Liver (tissue), 8 donors: ENCODE measurements at regions not wholly inside any gene's neighbourhood (a gene's known extent, or its start where the extent isn't known, plus 50 kb on each side); places are given as distances from the start of the nearest gene placed in this dataset.
A peak's percentile ranks its signal among the peaks of the same experiment; 100 is the strongest.

Experiments used
- DNase-seq: peaks from one replicate; pipeline ENCODE4 v3.0.0-alpha.2; 2017; ENCODE audit warnings: low spot score
- H3K27ac ChIP-seq, 2 donors: one replicate each; pipeline ENCODE4 v1.7.0; 2013; ENCODE audit warnings: inconsistent platforms in 2 of 2, low read length in 2 of 2, control low read depth in 1 of 2, low read depth in 1 of 2, mild to moderate bottlenecking in 1 of 2
- H3K27me3 ChIP-seq, 4 donors: one replicate each; pipeline versions ENCODE4 v1.6.1 to v1.7.0; 2013; ENCODE audit warnings: low read length in 3 of 4, inconsistent platforms in 1 of 4, mild to moderate bottlenecking in 1 of 4, moderate library complexity in 1 of 4; ENCODE audit not compliant: control insufficient read depth in 4 of 4, insufficient read depth in 4 of 4
- H3K36me3 ChIP-seq, 4 donors: one replicate each; pipeline versions ENCODE4 v1.6.1 to v1.7.0; 2013; ENCODE audit warnings: low read length in 3 of 4, mild to moderate bottlenecking in 3 of 4, low read depth in 1 of 4, moderate library complexity in 1 of 4; ENCODE audit not compliant: control insufficient read depth in 4 of 4, insufficient read depth in 3 of 4
- H3K4me1 ChIP-seq, 4 donors: one replicate each; pipeline versions ENCODE4 v1.6.1 to v1.7.0; 2013; ENCODE audit warnings: low read length in 3 of 4, mild to moderate bottlenecking in 3 of 4, moderate library complexity in 1 of 4; ENCODE audit not compliant: control insufficient read depth in 4 of 4, insufficient read depth in 4 of 4
- H3K4me3 ChIP-seq, 3 donors: one replicate each; pipeline versions ENCODE4 v1.6.1 to v1.7.0; 2013; ENCODE audit warnings: low read length in 3 of 3, control low read depth in 1 of 3, low read depth in 1 of 3, mild to moderate bottlenecking in 1 of 3
- H3K9ac ChIP-seq, 2 donors: one replicate each; pipeline ENCODE4 v1.7.0; 2013; ENCODE audit warnings: low read length in 2 of 2, mild to moderate bottlenecking in 2 of 2, moderate library complexity in 2 of 2, control low read depth in 1 of 2, low read depth in 1 of 2
- H3K9me3 ChIP-seq, 4 donors: one replicate each; pipeline versions ENCODE4 v1.6.1 to v1.7.0; 2013; ENCODE audit warnings: low read length in 3 of 4; ENCODE audit not compliant: control insufficient read depth in 4 of 4
- ATF3 ChIP-seq: IDR thresholded peaks from 2 replicates; pipeline ENCODE4 v1.6.1; 2016; ENCODE audit warnings: antibody characterized with exemption
- EGR1 ChIP-seq, 2 donors: IDR thresholded peaks; 2 replicates each; pipeline ENCODE4 v1.6.1; 2016 to 2018; ENCODE audit warnings: antibody characterized with exemption in 2 of 2, low read depth in 2 of 2
- FOXA2 ChIP-seq: IDR thresholded peaks from 2 replicates; pipeline ENCODE4 v1.6.1; 2016; ENCODE audit warnings: antibody characterized with exemption
- GABPA ChIP-seq, 2 donors: IDR thresholded peaks in 1 of 2; conservative IDR thresholded peaks in 1 of 2; 2 replicates each; pipeline ENCODE4 v1.6.1; 2016; ENCODE audit warnings: antibody characterized with exemption in 2 of 2, mild to moderate bottlenecking in 1 of 2, moderate library complexity in 1 of 2
- HNF4A ChIP-seq, 2 donors: conservative IDR thresholded peaks; 2 replicates each; pipeline ENCODE4 v1.6.1; 2016; ENCODE audit warnings: antibody characterized with exemption in 2 of 2, mild to moderate bottlenecking in 2 of 2
- HNF4G ChIP-seq: IDR thresholded peaks from 2 replicates; pipeline ENCODE4 v1.6.1; 2016; ENCODE audit warnings: antibody characterized with exemption
- JUND ChIP-seq, 2 donors: IDR thresholded peaks; 2 replicates each; pipeline ENCODE4 v1.6.1; 2016; ENCODE audit warnings: antibody characterized with exemption in 2 of 2
- MAX ChIP-seq: IDR thresholded peaks from 2 replicates; pipeline ENCODE4 v1.6.1; 2016; ENCODE audit warnings: antibody characterized with exemption
- NR2F2 ChIP-seq: IDR thresholded peaks from 2 replicates; pipeline ENCODE4 v1.6.1; 2016; ENCODE audit warnings: antibody characterized with exemption
- RAD21 ChIP-seq, 2 donors: IDR thresholded peaks; 2 replicates each; pipeline ENCODE4 v1.6.1; 2016; ENCODE audit warnings: antibody characterized with exemption in 2 of 2, mild to moderate bottlenecking in 2 of 2
- RXRA ChIP-seq, 2 donors: IDR thresholded peaks; 2 replicates each; pipeline ENCODE4 v1.6.1; 2017 to 2018; ENCODE audit warnings: antibody characterized with exemption in 2 of 2, mild to moderate bottlenecking in 1 of 2
- TAF1 ChIP-seq: conservative IDR thresholded peaks from 2 replicates; pipeline ENCODE4 v1.6.1; 2016; ENCODE audit warnings: antibody characterized with exemption, mild to moderate bottlenecking
- YY1 ChIP-seq: IDR thresholded peaks from 2 replicates; pipeline ENCODE4 v1.6.1; 2016; ENCODE audit warnings: antibody characterized with exemption, mild to moderate bottlenecking
- WGBS: extraction: QIAGEN DNeasy Blood & Tissue Kit; methylation state at CpG from one replicate; pipeline ENCODE4 v1.1.7; 2013; 5-methylcytosine and 5-hydroxymethylcytosine counted together
- TF ChIP-seq, protein P1 (sequence below): IDR thresholded peaks from 2 replicates; pipeline ENCODE4 v1.6.1; 2016; ENCODE audit warnings: antibody characterized with exemption, mild to moderate bottlenecking
- TF ChIP-seq, protein P2 (sequence below): fragments of 150-350 bp; IDR thresholded peaks from 2 replicates; pipeline ENCODE4 v1.5.1; 2017; ENCODE audit warnings: improper control_type of control experiment, low read depth, low read length; ENCODE audit not compliant: missing input control
- donor health status: healthy.
- donor health status: healthy.
- donor health status: healthy.
- donor health status: healthy.
- donor health status: healthy.

DNA sequence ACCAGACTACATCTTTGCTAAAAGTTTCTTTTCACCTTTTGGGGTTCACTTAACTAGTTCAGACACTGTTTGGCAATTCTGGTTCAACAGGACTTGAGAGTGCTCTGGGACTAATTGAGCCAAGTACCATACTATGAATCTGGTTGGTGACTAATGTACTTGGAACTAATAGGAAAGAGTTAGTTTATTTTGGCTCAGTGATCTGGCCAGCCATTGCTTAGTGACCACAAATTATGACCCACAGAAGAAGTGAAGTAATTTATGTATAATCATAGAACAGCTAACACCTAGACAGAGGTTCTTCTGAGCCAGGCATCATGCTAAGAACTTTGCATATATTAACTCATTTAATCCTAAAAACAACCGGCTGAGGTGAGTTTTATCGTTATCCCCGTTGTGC lies 126.5 kb upstream of the JCAD start:
- peak overlapping the region; percentile 54 to 72 for H3K27ac ChIP-seq
- TF ChIP-seq MAX (no peak), TAF1 (no peak), HNF4G (no peak), NR2F2 (no peak), GABPA (IDR thresholded peaks at IDR 0.05 in 1 of 2, conservative IDR thresholded peaks at IDR 0.05 in 1 of 2) (no peak), EGR1 (IDR thresholded peaks at IDR 0.05; ENCODE audit: low read depth in 2 of 2) (no peak), ATF3 (no peak), HNF4A (conservative IDR thresholded peaks at IDR 0.05) (no peak), JUND (IDR thresholded peaks at IDR 0.05) (no peak), FOXA2 (no peak)
- TF ChIP-seq, protein P1, sequence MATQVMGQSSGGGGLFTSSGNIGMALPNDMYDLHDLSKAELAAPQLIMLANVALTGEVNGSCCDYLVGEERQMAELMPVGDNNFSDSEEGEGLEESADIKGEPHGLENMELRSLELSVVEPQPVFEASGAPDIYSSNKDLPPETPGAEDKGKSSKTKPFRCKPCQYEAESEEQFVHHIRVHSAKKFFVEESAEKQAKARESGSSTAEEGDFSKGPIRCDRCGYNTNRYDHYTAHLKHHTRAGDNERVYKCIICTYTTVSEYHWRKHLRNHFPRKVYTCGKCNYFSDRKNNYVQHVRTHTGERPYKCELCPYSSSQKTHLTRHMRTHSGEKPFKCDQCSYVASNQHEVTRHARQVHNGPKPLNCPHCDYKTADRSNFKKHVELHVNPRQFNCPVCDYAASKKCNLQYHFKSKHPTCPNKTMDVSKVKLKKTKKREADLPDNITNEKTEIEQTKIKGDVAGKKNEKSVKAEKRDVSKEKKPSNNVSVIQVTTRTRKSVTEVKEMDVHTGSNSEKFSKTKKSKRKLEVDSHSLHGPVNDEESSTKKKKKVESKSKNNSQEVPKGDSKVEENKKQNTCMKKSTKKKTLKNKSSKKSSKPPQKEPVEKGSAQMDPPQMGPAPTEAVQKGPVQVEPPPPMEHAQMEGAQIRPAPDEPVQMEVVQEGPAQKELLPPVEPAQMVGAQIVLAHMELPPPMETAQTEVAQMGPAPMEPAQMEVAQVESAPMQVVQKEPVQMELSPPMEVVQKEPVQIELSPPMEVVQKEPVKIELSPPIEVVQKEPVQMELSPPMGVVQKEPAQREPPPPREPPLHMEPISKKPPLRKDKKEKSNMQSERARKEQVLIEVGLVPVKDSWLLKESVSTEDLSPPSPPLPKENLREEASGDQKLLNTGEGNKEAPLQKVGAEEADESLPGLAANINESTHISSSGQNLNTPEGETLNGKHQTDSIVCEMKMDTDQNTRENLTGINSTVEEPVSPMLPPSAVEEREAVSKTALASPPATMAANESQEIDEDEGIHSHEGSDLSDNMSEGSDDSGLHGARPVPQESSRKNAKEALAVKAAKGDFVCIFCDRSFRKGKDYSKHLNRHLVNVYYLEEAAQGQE = no peak
- H3K4me3 ChIP-seq = no peak overlapping the region
- no peaks in the 10 kb centered on the region for H3K27me3 ChIP-seq
- no peaks in the 10 kb centered on the region for H3K36me3 ChIP-seq
- 76% methylated on average over 3 of the region's 3 CpGs for WGBS
- no peaks in the 10 kb centered on the region for H3K9me3 ChIP-seq
- DNase-seq = no peak
- peaks cover 3 to 26% (median 22%) of the 10 kb centered on the region in 4 donors for H3K4me1 ChIP-seq
- H3K9ac ChIP-seq = no peak overlapping the region

DNA sequence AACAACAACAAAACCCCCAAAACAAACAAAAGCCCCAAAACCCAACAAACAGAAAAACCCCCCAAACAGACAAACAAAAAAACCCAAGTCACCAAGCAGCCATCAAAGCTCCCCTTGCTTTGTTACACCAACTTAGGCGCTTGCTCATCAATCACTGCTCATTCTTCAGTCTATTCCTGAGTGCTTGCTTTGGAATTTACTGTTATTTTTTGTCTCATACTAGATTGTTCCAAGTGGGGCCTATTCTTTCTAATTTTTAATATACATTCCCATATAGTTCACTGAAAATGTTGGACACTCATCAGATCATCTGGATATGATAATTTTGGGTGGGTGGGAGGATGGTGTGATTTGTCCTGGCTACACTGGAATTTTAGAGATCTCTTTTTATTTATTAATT lies 126.0 kb upstream of the JCAD start:
- peaks cover 3 to 26% (median 22%) of the 10 kb centered on the region in 4 donors for H3K4me1 ChIP-seq
- DNase-seq = no peak
- 98% methylated on average over 1 of the region's 1 CpG for WGBS

GRCh38 chr10:30184397-30185033 lies 125.1 kb upstream of the JCAD start:
- Histone ChIP-seq H3K27me3 (no peaks in the 10 kb centered on the region), H3K9me3 (no peaks in the 10 kb centered on the region), H3K4me1 (peaks cover 3 to 26% (median 22%) of the 10 kb centered on the region in 4 donors), H3K4me3 (no peak overlapping the region), H3K36me3 (no peaks in the 10 kb centered on the region), H3K27ac (no peak overlapping the region), H3K9ac (no peak overlapping the region)
- no peak for DNase-seq
- TF ChIP-seq, protein P2, sequence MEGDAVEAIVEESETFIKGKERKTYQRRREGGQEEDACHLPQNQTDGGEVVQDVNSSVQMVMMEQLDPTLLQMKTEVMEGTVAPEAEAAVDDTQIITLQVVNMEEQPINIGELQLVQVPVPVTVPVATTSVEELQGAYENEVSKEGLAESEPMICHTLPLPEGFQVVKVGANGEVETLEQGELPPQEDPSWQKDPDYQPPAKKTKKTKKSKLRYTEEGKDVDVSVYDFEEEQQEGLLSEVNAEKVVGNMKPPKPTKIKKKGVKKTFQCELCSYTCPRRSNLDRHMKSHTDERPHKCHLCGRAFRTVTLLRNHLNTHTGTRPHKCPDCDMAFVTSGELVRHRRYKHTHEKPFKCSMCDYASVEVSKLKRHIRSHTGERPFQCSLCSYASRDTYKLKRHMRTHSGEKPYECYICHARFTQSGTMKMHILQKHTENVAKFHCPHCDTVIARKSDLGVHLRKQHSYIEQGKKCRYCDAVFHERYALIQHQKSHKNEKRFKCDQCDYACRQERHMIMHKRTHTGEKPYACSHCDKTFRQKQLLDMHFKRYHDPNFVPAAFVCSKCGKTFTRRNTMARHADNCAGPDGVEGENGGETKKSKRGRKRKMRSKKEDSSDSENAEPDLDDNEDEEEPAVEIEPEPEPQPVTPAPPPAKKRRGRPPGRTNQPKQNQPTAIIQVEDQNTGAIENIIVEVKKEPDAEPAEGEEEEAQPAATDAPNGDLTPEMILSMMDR = no peak
- TF ChIP-seq YY1 = no peak
- TF ChIP-seq NR2F2 = no peak
- no peak for TF ChIP-seq EGR1 (IDR thresholded peaks at IDR 0.05; ENCODE audit: low read depth in 2 of 2)
- TF ChIP-seq RAD21 (IDR thresholded peaks at IDR 0.05) = no peak
- TF ChIP-seq RXRA (IDR thresholded peaks at IDR 0.05) = no peak
- no peak for TF ChIP-seq HNF4G
- 82% methylated on average over 7 of the region's 7 CpGs for WGBS

More for the DNA sequence above, 126.0 kb upstream of the JCAD start:
- Histone ChIP-seq H3K27ac (no peak overlapping the region), H3K9ac (no peak overlapping the region), H3K27me3 (no peaks in the 10 kb centered on the region), H3K36me3 (no peaks in the 10 kb centered on the region), H3K9me3 (no peaks in the 10 kb centered on the region), H3K4me3 (no peak overlapping the region)
- TF ChIP-seq RXRA (IDR thresholded peaks at IDR 0.05) = no peak
